ENCODE measurements at regions not wholly inside any gene's neighbourhood (a gene's known extent, or its start where the extent isn't known, plus 50 kb on each side); places are given as distances from the start of the nearest gene placed in this dataset.

GRCh38 chr5:4413996-4414395 lies 726.1 kb upstream of the ADAMTS16 start:
- TF ChIP-seq CTCF (conservative IDR thresholded peaks at IDR 0.05; ENCODE audit: low read length): no peak
- no peak for TF ChIP-seq EZH2phosphoT487 (IDR thresholded peaks at IDR 0.05; ENCODE audit: borderline replicate concordance, low read depth, low read length)

All from OCI-LY7 (cell line).